ENCODE measurements at regions not wholly inside any gene's neighbourhood (a gene's known extent, or its start where the extent isn't known, plus 50 kb on each side); places are given as distances from the start of the nearest gene placed in this dataset.
A peak's percentile ranks its signal among the peaks of the same experiment; 100 is the strongest.
"Not testable (repeated sequence)": the region's sequence is repeated elsewhere in the genome, so short reads cannot be mapped to it uniquely, and the experiment has no call there.

- Histone ChIP-seq H3K9ac (ENCODE audit: low read length) (no peak overlapping the region), H3K27me3 (replicated peaks; ENCODE audit: control insufficient read depth, insufficient read depth, low read length) (peaks cover 31% of the 10 kb centered on the region), H3K4me3 (ENCODE audit: low read length) (no peak overlapping the region), H3K9me3 (ENCODE audit: control insufficient read depth, low read length) (no peaks in the 10 kb centered on the region), H3K36me3 (ENCODE audit: control insufficient read depth, insufficient read depth, low read length, severe bottlenecking) (no peaks in the 10 kb centered on the region), H3K4me1 (ENCODE audit: control insufficient read depth, insufficient read depth, low read length) (peaks cover 23% of the 10 kb centered on the region)
- DNase-seq (ENCODE audit: low read depth), result no peak
These were observed 130.3 kb upstream of the ZNF746 start for GRCh38 chr7:149627911-149628310.

DNA sequence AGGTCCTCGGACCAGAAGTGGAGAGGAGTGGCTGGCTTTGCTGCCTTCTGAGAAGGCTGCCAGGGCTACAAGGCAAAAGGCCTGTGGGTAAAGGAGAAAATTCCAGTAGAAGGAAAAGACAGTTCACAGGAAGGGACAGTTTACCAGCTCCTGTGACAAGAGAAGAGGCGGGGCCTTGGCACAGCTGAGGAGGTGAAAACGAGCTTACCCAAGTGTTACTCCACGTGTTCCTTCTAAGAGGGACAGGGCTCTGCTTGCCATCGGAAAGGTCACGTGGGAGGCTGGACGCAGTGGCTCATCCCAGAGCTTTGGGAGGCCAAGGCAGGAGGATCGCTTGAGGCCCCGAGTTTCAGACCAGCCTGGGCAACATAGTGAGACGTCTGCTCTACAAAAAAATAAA lies 129.4 kb upstream of the ZNF746 start:
- H3K27me3 ChIP-seq (replicated peaks; ENCODE audit: control insufficient read depth, insufficient read depth, low read length), result peaks cover 22% of the 10 kb centered on the region
- no peak overlapping the region for H3K4me3 ChIP-seq (ENCODE audit: low read length)
- no peaks in the 10 kb centered on the region for H3K36me3 ChIP-seq (ENCODE audit: control insufficient read depth, insufficient read depth, low read length, severe bottlenecking)
- peaks cover 29% of the 10 kb centered on the region for H3K4me1 ChIP-seq (ENCODE audit: control insufficient read depth, insufficient read depth, low read length)
- no peaks in the 10 kb centered on the region for H3K9me3 ChIP-seq (ENCODE audit: control insufficient read depth, low read length)
- no peak for DNase-seq (ENCODE audit: low read depth)
- H3K9ac ChIP-seq (ENCODE audit: low read length), result no peak overlapping the region

GRCh38 chr7:149625947-149626392 lies 128.4 kb upstream of the ZNF746 start:
- no peaks in the 10 kb centered on the region for H3K9me3 ChIP-seq (ENCODE audit: control insufficient read depth, low read length)
- H3K36me3 ChIP-seq (ENCODE audit: control insufficient read depth, insufficient read depth, low read length, severe bottlenecking), result peaks cover under 1% of the 10 kb centered on the region
- peak overlapping the region; percentile 96 for H3K9ac ChIP-seq (ENCODE audit: low read length)
- no peak for DNase-seq (ENCODE audit: low read depth)
- H3K4me3 ChIP-seq (ENCODE audit: low read length), result peak overlapping the region; percentile 36
- H3K4me1 ChIP-seq (ENCODE audit: control insufficient read depth, insufficient read depth, low read length), result peaks cover 29% of the 10 kb centered on the region
- H3K27me3 ChIP-seq (replicated peaks; ENCODE audit: control insufficient read depth, insufficient read depth, low read length), result peaks cover 13% of the 10 kb centered on the region

DNA sequence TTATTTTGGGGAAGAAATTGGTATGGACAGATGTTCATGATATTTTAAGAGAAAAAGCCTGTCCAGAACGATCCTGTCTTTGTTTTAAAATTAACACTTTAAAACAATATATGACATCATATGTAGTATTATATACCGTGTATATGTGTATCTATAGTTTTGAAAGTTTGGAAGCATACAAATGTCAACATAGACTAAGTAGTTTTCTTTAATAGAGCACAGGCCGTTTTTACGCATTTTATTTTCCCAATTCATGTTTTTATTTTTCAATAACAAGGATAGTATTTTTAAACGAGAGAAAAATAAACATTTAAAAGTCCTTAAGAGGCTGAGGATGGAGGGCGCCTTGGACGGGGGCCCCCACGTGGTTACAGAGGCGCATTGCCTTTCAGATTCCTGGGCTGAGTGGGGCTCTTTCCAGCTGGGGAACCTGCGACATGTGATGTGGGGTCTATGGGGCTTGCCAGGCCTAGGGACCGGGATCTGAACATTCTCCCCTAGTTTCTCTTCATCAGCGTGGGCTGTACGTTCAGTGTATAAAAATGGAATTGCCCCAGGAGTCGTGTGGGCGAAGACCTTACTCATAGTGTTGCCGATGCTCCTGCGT lies 127.8 kb upstream of the ZNF746 start:
- peak overlapping the region; percentile 96 for H3K4me3 ChIP-seq (ENCODE audit: low read length)
- H3K9ac ChIP-seq (ENCODE audit: low read length), result peak overlapping the region; percentile 96
- peaks cover 6% of the 10 kb centered on the region for H3K36me3 ChIP-seq (ENCODE audit: control insufficient read depth, insufficient read depth, low read length, severe bottlenecking)
- H3K27me3 ChIP-seq (replicated peaks; ENCODE audit: control insufficient read depth, insufficient read depth, low read length), result peaks cover 9% of the 10 kb centered on the region
- no peaks in the 10 kb centered on the region for H3K9me3 ChIP-seq (ENCODE audit: control insufficient read depth, low read length)
- peaks cover 29% of the 10 kb centered on the region for H3K4me1 ChIP-seq (ENCODE audit: control insufficient read depth, insufficient read depth, low read length)
- DNase-seq (ENCODE audit: low read depth), result peak; percentile 61

DNA sequence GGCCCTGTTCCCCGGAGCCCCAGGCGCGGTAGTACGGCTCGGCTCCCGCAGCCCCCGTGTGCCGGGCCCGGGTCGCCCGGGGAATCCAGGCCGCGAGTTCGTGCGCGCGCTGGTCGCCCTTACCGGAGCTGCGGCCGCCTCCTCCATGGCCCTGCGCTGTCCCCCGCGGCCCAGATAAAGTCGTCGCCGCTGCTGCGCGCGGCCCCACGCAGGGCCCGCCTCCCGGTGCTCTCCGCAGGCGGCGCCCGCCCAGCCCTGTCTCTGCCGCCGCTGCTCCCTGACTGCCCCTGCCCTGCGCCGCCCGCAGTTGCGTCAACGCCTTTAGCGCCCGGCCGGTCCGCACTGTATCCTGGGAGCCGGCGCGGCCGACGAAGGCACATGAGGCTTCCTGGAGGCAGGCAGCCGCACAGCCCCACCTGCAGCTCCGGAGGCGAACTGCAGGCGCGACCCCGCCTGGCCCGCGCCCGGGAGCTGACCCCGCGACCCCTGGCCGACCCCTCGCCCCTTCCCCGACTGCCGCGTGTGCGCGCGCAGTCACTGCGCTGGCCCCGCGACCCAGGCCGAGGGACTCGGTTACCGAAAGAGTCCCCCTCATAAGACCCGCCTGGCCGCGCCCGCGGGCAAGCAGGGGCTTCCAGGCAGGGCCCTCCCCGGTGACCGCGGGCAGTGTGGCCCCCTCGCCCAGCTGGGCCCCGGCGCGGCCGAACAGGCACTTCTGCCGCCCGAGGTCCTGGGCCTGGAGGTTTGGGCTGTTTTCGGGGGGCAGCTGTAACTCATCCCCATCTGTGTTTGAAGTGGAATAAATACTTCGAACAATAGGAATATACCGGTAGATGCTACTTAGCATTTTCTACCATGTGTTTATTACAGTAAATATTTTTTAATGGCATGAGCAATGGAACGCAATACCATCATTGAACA lies 127.1 kb upstream of the ZNF746 start:
- peak; percentile 98 for DNase-seq (ENCODE audit: low read depth)
- H3K9ac ChIP-seq (ENCODE audit: low read length), result peak overlapping the region; percentile 96
- peak overlapping the region; percentile 96 for H3K4me3 ChIP-seq (ENCODE audit: low read length)
- peaks cover 2% of the 10 kb centered on the region for H3K27me3 ChIP-seq (replicated peaks; ENCODE audit: control insufficient read depth, insufficient read depth, low read length)
- no peaks in the 10 kb centered on the region for H3K9me3 ChIP-seq (ENCODE audit: control insufficient read depth, low read length)
- H3K4me1 ChIP-seq (ENCODE audit: control insufficient read depth, insufficient read depth, low read length), result peaks cover 29% of the 10 kb centered on the region
- H3K36me3 ChIP-seq (ENCODE audit: control insufficient read depth, insufficient read depth, low read length, severe bottlenecking), result peaks cover 14% of the 10 kb centered on the region

GRCh38 chr7:149624006-149624405 lies 126.4 kb upstream of the ZNF746 start:
- Histone ChIP-seq H3K9me3 (ENCODE audit: control insufficient read depth, low read length) (no peaks in the 10 kb centered on the region), H3K4me3 (ENCODE audit: low read length) (peak overlapping the region; percentile 96), H3K4me1 (ENCODE audit: control insufficient read depth, insufficient read depth, low read length) (peaks cover 29% of the 10 kb centered on the region), H3K36me3 (ENCODE audit: control insufficient read depth, insufficient read depth, low read length, severe bottlenecking) (peaks cover 20% of the 10 kb centered on the region), H3K9ac (ENCODE audit: low read length) (peak overlapping the region; percentile 96), H3K27me3 (replicated peaks; ENCODE audit: control insufficient read depth, insufficient read depth, low read length) (peaks cover 2% of the 10 kb centered on the region)
- peak; percentile 54 for DNase-seq (ENCODE audit: low read depth)

DNA sequence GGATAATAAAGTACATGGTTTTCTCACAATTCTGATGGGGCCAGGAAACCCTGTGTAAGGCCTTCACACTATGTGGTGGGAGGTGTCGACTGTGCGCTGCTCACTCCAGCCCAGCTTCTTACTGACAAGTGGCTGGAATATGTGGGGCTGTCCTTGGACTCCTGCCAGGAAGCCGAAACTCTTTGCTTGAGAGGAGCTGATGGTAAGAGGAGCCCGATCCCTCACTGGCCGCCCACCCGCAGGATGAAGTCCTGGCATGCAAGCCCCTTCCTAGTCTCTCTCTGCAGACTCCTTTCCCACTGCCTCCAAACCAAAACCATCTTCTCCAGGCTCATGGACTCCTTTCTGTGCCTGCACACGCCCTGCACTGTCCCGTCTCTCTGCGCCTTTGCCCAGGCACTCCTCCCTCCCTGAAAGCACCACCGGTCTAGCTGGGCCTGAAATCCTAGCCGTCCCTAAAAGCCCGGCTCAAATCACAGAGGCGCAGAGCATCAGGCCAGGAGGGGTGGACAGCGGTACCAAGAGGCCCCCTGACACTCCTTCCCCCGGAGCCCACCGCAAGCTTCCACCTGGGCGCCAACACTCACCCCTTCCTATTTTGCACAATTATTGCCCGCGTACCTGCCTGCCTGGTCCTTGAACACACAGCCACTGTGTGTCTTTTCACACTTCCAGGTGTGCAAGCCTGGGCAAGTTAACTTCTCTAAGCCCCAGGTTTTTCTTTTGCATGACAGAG lies 125.8 kb upstream of the ZNF746 start:
- Histone ChIP-seq H3K9ac (ENCODE audit: low read length) (peak overlapping the region; percentile 96), H3K4me3 (ENCODE audit: low read length) (peak overlapping the region; percentile 96), H3K4me1 (ENCODE audit: control insufficient read depth, insufficient read depth, low read length) (peaks cover 29% of the 10 kb centered on the region), H3K36me3 (ENCODE audit: control insufficient read depth, insufficient read depth, low read length, severe bottlenecking) (peaks cover 26% of the 10 kb centered on the region)
- H3K9me3 ChIP-seq (ENCODE audit: control insufficient read depth, low read length); H3K27me3 ChIP-seq (replicated peaks; ENCODE audit: control insufficient read depth, insufficient read depth, low read length): not testable (repeated sequence)
- peak; percentile 57 for DNase-seq (ENCODE audit: low read depth)

- H3K9me3 ChIP-seq (ENCODE audit: control insufficient read depth, low read length), result no peaks in the 10 kb centered on the region
- H3K9ac ChIP-seq (ENCODE audit: low read length), result peak overlapping the region; percentile 96
- H3K36me3 ChIP-seq (ENCODE audit: control insufficient read depth, insufficient read depth, low read length, severe bottlenecking), result peaks cover 34% of the 10 kb centered on the region
- DNase-seq (ENCODE audit: low read depth), result no peak
- H3K27me3 ChIP-seq (replicated peaks; ENCODE audit: control insufficient read depth, insufficient read depth, low read length), result no peaks in the 10 kb centered on the region
- H3K4me1 ChIP-seq (ENCODE audit: control insufficient read depth, insufficient read depth, low read length), result peaks cover 29% of the 10 kb centered on the region
- H3K4me3 ChIP-seq (ENCODE audit: low read length), result peak overlapping the region; percentile 96
These were observed 125.0 kb upstream of the ZNF746 start for GRCh38 chr7:149622444-149623210.

- no peak overlapping the region for H3K4me3 ChIP-seq (ENCODE audit: low read length)
- H3K36me3 ChIP-seq (ENCODE audit: control insufficient read depth, insufficient read depth, low read length, severe bottlenecking), result peaks cover 43% of the 10 kb centered on the region
- H3K4me1 ChIP-seq (ENCODE audit: control insufficient read depth, insufficient read depth, low read length), result peaks cover 26% of the 10 kb centered on the region
- DNase-seq (ENCODE audit: low read depth), result no peak
- no peak overlapping the region for H3K9ac ChIP-seq (ENCODE audit: low read length)
- no peaks in the 10 kb centered on the region for H3K27me3 ChIP-seq (replicated peaks; ENCODE audit: control insufficient read depth, insufficient read depth, low read length)
- no peaks in the 10 kb centered on the region for H3K9me3 ChIP-seq (ENCODE audit: control insufficient read depth, low read length)
These were observed 124.2 kb upstream of the ZNF746 start for GRCh38 chr7:149621776-149622175.

DNA sequence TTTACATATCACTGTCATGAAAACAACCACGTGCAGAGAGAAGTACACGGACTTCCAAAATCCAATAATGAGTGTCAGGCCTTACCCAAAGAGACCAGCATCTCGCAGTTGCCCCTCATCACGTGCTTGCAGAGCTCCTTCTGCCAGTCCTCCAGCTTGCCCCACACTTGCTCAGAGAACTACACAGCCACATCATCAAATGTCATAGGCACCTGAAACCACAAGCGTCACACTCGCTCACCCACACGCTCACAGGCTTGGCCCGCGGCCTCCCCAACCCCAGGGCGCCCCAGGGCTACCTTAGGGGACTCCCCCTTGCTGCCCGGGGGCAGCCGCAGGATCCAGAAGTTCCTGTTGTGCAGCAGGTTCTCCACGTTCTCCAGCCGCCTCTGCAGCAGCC lies 123.4 kb upstream of the ZNF746 start:
- Histone ChIP-seq H3K36me3 (ENCODE audit: control insufficient read depth, insufficient read depth, low read length, severe bottlenecking) (peaks cover 50% of the 10 kb centered on the region), H3K9me3 (ENCODE audit: control insufficient read depth, low read length) (no peaks in the 10 kb centered on the region), H3K9ac (ENCODE audit: low read length) (no peak overlapping the region), H3K4me3 (ENCODE audit: low read length) (no peak overlapping the region), H3K4me1 (ENCODE audit: control insufficient read depth, insufficient read depth, low read length) (peaks cover 19% of the 10 kb centered on the region), H3K27me3 (replicated peaks; ENCODE audit: control insufficient read depth, insufficient read depth, low read length) (no peaks in the 10 kb centered on the region)
- no peak for DNase-seq (ENCODE audit: low read depth)
